IgD-negative memory B cell (primary cell): ENCODE measurements at regions not wholly inside any gene's neighbourhood (a gene's known extent, or its start where the extent isn't known, plus 50 kb on each side); places are given as distances from the start of the nearest gene placed in this dataset.

Source experiments
- H3K27ac Mint-ChIP-seq, 3 donors: one replicate each; pipeline ENCODE4 v1.8.0; 2020 to 2022; ENCODE audit warnings: mild to moderate bottlenecking in 3 of 3, mixed read lengths in 3 of 3, moderate library complexity in 1 of 3
- H3K27me3 Mint-ChIP-seq: one replicate; pipeline ENCODE4 v1.8.0; 2021; ENCODE audit warnings: mixed read lengths
- H3K36me3 Mint-ChIP-seq: one replicate; pipeline ENCODE4 v1.8.0; 2020; ENCODE audit warnings: mild to moderate bottlenecking, mixed read lengths
- H3K4me1 Mint-ChIP-seq, 3 donors: one replicate each; pipeline ENCODE4 v1.8.0; 2020 to 2022; ENCODE audit warnings: mixed read lengths in 3 of 3, mild to moderate bottlenecking in 1 of 3
- H3K4me3 Mint-ChIP-seq, 4 donors: one replicate each; pipeline ENCODE4 v1.8.0; 2020 to 2022; ENCODE audit warnings: mild to moderate bottlenecking in 4 of 4, mixed read lengths in 4 of 4, moderate library complexity in 3 of 4
- H3K9me3 Mint-ChIP-seq, 3 donors: one replicate each; pipeline ENCODE4 v1.8.0; 2020 to 2021; ENCODE audit warnings: mixed read lengths in 3 of 3, mild to moderate bottlenecking in 1 of 3

DNA sequence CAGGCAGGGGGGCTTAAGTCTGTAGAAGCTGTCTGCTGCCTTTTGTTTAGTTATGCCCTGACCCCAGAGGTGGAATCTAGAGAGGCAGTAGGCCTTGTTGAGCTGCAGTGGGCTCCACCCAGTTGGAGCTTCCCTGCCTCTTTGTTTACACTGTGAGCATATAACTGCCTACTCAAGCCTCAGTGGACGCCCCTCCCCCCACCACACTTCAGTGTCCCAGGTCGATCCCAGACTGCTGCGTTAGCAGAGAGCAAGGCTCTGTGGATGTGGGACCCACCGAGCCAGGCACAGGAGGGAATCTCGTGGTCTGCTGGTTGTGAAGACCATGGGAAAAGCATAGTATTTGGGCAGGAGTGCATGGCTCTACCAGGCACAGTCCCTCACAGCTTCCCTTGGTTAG is 446.8 kb upstream of the RARB start:
- H3K4me1 Mint-ChIP-seq = no peaks in the 10 kb centered on the region
- H3K36me3 Mint-ChIP-seq = no peaks in the 10 kb centered on the region
- H3K4me3 Mint-ChIP-seq = no peak overlapping the region
- peaks cover 0 to 12% (median 3%) of the 10 kb centered on the region in 3 donors for H3K9me3 Mint-ChIP-seq
- no peak overlapping the region for H3K27ac Mint-ChIP-seq
- no peaks in the 10 kb centered on the region for H3K27me3 Mint-ChIP-seq

GRCh38 chr3:24981924-24982323 is 446.1 kb upstream of the RARB start:
- Mint-ChIP-seq H3K4me1 (no peaks in the 10 kb centered on the region), H3K9me3 (peaks cover 0 to 10% (median 3%) of the 10 kb centered on the region in 3 donors), H3K36me3 (no peaks in the 10 kb centered on the region), H3K27ac (no peak overlapping the region), H3K27me3 (no peaks in the 10 kb centered on the region), H3K4me3 (no peak overlapping the region)

DNA sequence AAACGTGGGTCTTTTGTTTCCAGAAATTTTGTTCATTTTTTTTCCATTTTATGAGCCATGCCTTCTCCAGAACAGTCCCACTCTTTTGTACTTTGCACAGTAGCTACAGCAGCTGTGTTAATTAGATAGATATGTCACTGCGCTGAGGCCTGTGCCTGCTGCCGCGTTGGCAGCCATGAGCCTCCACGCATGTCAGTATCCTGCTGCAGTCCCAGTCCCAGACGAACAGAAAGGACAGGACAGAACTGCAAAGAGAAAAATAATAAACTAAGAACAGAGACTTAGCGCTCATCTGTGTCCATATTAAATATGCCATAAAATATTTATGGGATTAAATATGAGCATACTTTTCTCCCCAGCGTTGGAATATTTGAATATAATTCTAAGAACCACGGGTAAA is 442.4 kb upstream of the RARB start:
- Mint-ChIP-seq H3K4me1 (no peaks in the 10 kb centered on the region), H3K27ac (no peak overlapping the region), H3K36me3 (no peaks in the 10 kb centered on the region), H3K9me3 (peaks cover 0 to 4% (median 1%) of the 10 kb centered on the region in 3 donors), H3K4me3 (no peak overlapping the region), H3K27me3 (no peaks in the 10 kb centered on the region)

DNA sequence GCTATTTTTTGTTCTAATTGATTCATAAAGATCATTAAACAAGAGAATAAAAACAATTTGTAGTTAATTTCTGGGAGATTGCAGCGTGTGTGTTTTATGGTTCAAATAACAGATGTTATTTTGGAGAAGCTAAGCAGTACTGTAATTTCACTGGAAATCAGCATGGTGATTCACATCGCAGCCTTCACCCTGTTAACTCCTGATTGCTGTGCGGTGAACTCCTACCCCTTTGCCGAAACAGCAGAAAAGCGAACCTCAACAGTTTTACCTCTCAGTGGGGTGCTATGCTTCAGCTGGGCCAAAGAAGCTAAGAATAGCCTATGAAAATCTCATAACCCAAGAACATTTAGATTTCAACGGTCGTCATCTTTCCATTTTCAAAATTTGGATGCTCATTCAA is 441.5 kb upstream of the RARB start:
- H3K4me1 Mint-ChIP-seq = no peaks in the 10 kb centered on the region
- peaks cover 0 to 4% (median 1%) of the 10 kb centered on the region in 3 donors for H3K9me3 Mint-ChIP-seq
- no peak overlapping the region for H3K4me3 Mint-ChIP-seq
- no peaks in the 10 kb centered on the region for H3K36me3 Mint-ChIP-seq
- H3K27me3 Mint-ChIP-seq = no peaks in the 10 kb centered on the region
- H3K27ac Mint-ChIP-seq = no peak overlapping the region

- Mint-ChIP-seq H3K4me3 (no peak overlapping the region), H3K27me3 (no peaks in the 10 kb centered on the region), H3K4me1 (no peaks in the 10 kb centered on the region), H3K36me3 (peaks cover 1% of the 10 kb centered on the region), H3K9me3 (peaks cover 0 to 6% (median 0%) of the 10 kb centered on the region in 3 donors), H3K27ac (no peak overlapping the region)
Measured at GRCh38 chr3:24999357-24999756, 428.7 kb upstream of the RARB start.

DNA sequence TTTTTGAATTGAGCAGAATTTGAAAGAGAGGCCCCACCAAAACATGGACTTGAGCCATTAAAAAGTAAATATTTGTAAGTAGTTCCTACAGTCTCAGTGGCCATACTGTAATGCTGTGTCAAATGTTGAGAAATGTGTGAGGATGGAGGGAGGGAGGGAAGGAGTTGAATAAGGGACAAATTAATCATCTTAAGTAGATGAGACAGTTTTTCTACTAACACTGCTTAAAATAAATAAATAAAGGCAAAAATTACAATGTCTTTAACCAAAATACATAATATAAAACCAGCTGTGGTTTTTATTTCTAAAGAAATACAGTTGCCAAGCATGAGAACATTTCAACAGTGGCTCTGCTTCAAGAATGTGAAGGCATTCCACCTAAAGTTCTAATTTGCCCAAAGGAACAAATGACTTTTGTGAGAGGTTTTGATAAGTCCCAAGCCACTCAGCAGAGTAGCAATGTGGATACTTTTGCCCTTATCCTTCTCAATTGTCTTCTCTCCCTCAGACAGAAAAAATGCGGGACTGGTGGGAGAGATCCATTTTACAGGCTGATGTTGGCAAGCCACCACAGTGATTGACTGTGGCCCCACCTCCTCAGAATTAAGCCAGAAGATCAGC is 427.0 kb upstream of the RARB start:
- H3K9me3 Mint-ChIP-seq = no peaks in the 10 kb centered on the region
- no peak overlapping the region for H3K4me3 Mint-ChIP-seq
- H3K27me3 Mint-ChIP-seq = no peaks in the 10 kb centered on the region
- peaks cover 1% of the 10 kb centered on the region for H3K36me3 Mint-ChIP-seq
- H3K27ac Mint-ChIP-seq = no peak overlapping the region
- H3K4me1 Mint-ChIP-seq = no peaks in the 10 kb centered on the region

DNA sequence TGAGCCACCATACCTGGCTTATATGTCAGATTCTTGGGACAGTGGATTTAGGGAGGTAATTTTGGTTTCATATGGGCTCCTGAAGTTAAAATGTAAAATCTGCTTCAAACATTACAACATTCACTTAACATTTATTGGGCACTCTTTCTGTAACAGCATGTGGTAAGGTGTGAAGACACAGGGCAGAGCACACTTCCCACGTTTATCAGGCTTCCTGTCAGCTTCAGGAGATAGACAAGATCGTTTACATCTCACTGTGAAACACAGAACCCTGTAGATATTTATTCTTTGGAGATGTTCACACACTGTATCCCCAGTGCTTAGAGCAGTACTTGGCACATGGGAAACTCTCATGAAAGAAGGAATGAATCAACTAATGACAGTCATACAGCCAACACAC is 426.0 kb upstream of the RARB start:
- Mint-ChIP-seq H3K9me3 (no peaks in the 10 kb centered on the region), H3K4me3 (no peak overlapping the region), H3K36me3 (peaks cover 1% of the 10 kb centered on the region), H3K27ac (no peak overlapping the region), H3K4me1 (no peaks in the 10 kb centered on the region), H3K27me3 (no peaks in the 10 kb centered on the region)

- H3K4me3 Mint-ChIP-seq = no peak overlapping the region
- H3K4me1 Mint-ChIP-seq = peaks cover 0 to 1% (median 0%) of the 10 kb centered on the region in 3 donors
- H3K27me3 Mint-ChIP-seq = no peaks in the 10 kb centered on the region
- no peaks in the 10 kb centered on the region for H3K36me3 Mint-ChIP-seq
- peaks cover 0 to 3% (median 0%) of the 10 kb centered on the region in 3 donors for H3K9me3 Mint-ChIP-seq
- H3K27ac Mint-ChIP-seq = no peak overlapping the region
Measured at GRCh38 chr3:25007974-25008658, 419.9 kb upstream of the RARB start.

DNA sequence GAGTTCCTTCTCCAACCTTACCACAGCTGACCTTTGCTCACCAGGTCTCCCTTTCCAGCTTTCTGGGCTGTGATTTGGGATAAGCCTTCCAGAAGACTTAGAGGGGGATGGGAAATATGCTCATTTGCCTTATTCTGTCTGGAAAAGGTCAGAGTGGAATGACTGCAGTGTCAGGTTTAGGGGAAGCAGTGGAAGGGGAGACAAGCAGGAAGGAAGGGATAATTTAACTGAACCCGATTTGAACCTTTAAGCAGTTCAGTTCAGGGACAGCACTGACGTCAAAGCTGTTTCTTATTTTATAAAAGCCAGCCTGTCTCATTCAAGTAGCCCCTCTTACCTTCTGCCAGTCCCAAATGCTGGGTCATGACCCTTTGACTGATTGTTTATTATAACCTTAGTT is 418.4 kb upstream of the RARB start:
- Mint-ChIP-seq H3K27ac (no peak overlapping the region), H3K9me3 (peaks cover 2 to 3% (median 3%) of the 10 kb centered on the region in 3 donors), H3K4me3 (no peak overlapping the region), H3K36me3 (no peaks in the 10 kb centered on the region), H3K4me1 (peaks cover 0 to 1% (median 0%) of the 10 kb centered on the region in 3 donors), H3K27me3 (no peaks in the 10 kb centered on the region)

DNA sequence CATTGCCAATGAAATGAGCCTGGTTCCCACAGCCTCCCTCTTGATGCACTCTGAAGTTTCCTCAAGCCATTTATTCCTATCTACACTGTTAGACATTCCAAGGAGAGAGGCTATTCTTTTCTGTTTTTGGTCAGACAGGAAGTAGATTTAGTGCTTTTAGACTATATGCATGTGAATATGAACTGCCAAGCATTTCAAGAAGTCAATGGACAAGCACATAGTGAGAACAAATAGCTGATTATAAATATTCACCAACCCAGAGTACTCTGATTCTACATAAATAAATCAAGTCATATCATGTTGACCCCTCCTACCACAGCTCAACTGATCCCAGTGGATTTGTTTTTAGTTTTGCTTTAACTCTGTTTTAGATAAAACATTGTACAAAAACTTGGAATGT is 412.5 kb upstream of the RARB start:
- H3K4me3 Mint-ChIP-seq = no peak overlapping the region
- H3K4me1 Mint-ChIP-seq = no peaks in the 10 kb centered on the region
- no peaks in the 10 kb centered on the region for H3K27me3 Mint-ChIP-seq
- peaks cover 2% of the 10 kb centered on the region for H3K36me3 Mint-ChIP-seq
- H3K9me3 Mint-ChIP-seq = peaks cover 0 to 3% (median 2%) of the 10 kb centered on the region in 3 donors
- H3K27ac Mint-ChIP-seq = no peak overlapping the region

GRCh38 chr3:25018909-25019308 is 409.2 kb upstream of the RARB start:
- no peak overlapping the region for H3K27ac Mint-ChIP-seq
- no peaks in the 10 kb centered on the region for H3K27me3 Mint-ChIP-seq
- H3K9me3 Mint-ChIP-seq = peaks cover 0 to 9% (median 0%) of the 10 kb centered on the region in 3 donors
- H3K4me3 Mint-ChIP-seq = no peak overlapping the region
- H3K4me1 Mint-ChIP-seq = no peaks in the 10 kb centered on the region
- H3K36me3 Mint-ChIP-seq = peaks cover 2% of the 10 kb centered on the region

DNA sequence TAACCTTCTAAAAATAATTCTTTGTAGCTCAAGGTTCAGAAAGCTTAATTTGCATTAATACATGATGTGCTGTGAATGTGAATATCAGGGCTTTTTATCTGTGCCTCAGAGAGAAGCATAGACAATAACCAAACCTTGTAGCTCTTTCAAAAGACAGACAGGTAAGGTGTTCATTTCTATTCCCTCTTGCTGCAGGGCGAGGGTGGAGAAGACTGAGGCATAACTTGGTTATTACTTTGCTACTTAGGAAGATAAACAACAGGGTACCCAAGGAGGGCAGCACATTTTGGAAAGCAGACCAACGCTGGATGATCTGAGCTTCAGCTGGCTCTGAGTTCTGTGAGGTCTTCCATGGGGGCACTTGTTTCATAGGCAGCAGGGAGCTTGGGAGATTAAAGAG is 408.6 kb upstream of the RARB start:
- Mint-ChIP-seq H3K36me3 (peaks cover 2% of the 10 kb centered on the region), H3K4me3 (no peak overlapping the region), H3K9me3 (peaks cover 0 to 9% (median 0%) of the 10 kb centered on the region in 3 donors), H3K27ac (no peak overlapping the region), H3K27me3 (no peaks in the 10 kb centered on the region), H3K4me1 (no peaks in the 10 kb centered on the region)

GRCh38 chr3:25021816-25022215 is 406.2 kb upstream of the RARB start:
- Mint-ChIP-seq H3K36me3 (peaks cover 2% of the 10 kb centered on the region), H3K27me3 (no peaks in the 10 kb centered on the region), H3K4me3 (no peak overlapping the region), H3K4me1 (no peaks in the 10 kb centered on the region), H3K9me3 (peaks cover 0 to 9% (median 0%) of the 10 kb centered on the region in 3 donors), H3K27ac (no peak overlapping the region)

GRCh38 chr3:25023876-25024275 is 404.2 kb upstream of the RARB start:
- H3K27me3 Mint-ChIP-seq = no peaks in the 10 kb centered on the region
- H3K9me3 Mint-ChIP-seq = peaks cover 0 to 9% (median 0%) of the 10 kb centered on the region in 3 donors
- no peaks in the 10 kb centered on the region for H3K4me1 Mint-ChIP-seq
- no peak overlapping the region for H3K4me3 Mint-ChIP-seq
- H3K27ac Mint-ChIP-seq = no peak overlapping the region
- peaks cover 2% of the 10 kb centered on the region for H3K36me3 Mint-ChIP-seq

GRCh38 chr3:25025236-25025635 is 402.8 kb upstream of the RARB start:
- H3K9me3 Mint-ChIP-seq = peaks cover 0 to 9% (median 0%) of the 10 kb centered on the region in 3 donors
- no peaks in the 10 kb centered on the region for H3K27me3 Mint-ChIP-seq
- H3K4me3 Mint-ChIP-seq = no peak overlapping the region
- H3K27ac Mint-ChIP-seq = no peak overlapping the region
- no peaks in the 10 kb centered on the region for H3K36me3 Mint-ChIP-seq
- no peaks in the 10 kb centered on the region for H3K4me1 Mint-ChIP-seq

DNA sequence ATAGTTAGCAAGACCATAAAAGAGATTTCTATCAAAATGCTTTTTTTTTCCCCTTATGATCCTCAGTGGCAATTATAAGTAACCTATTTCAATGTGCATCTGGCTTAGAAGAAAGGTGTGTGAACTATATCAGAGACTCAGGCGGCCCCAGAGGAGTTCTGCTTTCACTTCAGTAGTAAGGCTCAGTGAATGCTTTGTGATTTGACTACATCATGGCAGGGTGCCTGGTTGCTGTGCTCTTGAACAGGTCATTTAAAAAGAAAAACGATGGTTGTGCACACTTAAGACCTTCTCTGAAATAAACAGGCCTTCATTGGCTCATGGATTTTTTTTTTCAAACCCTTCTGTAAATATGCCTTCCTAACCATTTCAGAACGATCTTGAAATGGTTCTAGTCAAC is 400.4 kb upstream of the RARB start:
- H3K27ac Mint-ChIP-seq = no peak overlapping the region

More for the DNA sequence above, 400.4 kb upstream of the RARB start:
- no peaks in the 10 kb centered on the region for H3K36me3 Mint-ChIP-seq
- H3K9me3 Mint-ChIP-seq = no peaks in the 10 kb centered on the region
- H3K4me3 Mint-ChIP-seq = no peak overlapping the region
- peaks cover 0 to 1% (median 0%) of the 10 kb centered on the region in 3 donors for H3K4me1 Mint-ChIP-seq
- H3K27me3 Mint-ChIP-seq = no peaks in the 10 kb centered on the region
